ENCODE measurements at regions not wholly inside any gene's neighbourhood (a gene's known extent, or its start where the extent isn't known, plus 50 kb on each side); places are given as distances from the start of the nearest gene placed in this dataset.

DNA sequence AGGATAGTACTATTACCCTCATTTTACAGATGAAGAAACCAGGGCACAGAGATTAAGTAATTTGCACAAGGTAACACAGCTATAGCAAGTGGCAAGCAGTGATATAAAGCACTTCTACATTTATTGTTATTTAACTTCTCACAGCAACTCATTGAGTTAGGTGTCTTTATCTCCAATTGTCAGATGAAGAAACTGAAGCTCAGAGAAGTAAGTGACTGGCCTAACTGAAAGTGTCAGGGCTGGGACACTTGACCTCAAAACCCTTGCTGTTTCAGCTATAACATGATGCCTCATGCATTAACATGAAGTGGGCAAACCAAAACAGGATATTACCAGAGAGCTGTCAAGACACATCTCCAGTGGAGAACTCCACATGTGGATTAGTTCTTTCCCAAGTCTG lies 65.8 kb upstream of the LEKR1 start:
- DNase-seq = peak; percentile 40

DNA sequence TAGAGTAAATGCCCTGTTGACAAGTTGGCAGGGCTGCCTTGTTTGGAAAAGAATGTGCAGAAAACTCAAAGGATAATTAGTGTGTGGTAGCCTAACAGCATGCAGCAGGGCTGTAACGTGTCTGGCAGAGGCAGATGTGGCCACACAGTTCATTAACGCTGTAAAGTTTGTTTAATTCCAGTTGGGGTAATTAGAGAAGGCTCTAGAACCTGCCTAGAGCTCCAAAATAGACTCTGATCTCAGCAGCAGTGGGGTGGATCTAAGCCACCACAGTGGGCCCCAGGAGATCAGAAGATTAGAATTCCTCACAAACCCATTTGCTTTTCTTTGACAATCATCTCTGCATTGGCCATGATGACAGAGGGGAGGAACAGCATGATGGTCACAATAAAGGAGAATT lies 65.1 kb upstream of the LEKR1 start:
- DNase-seq = no peak

DNA sequence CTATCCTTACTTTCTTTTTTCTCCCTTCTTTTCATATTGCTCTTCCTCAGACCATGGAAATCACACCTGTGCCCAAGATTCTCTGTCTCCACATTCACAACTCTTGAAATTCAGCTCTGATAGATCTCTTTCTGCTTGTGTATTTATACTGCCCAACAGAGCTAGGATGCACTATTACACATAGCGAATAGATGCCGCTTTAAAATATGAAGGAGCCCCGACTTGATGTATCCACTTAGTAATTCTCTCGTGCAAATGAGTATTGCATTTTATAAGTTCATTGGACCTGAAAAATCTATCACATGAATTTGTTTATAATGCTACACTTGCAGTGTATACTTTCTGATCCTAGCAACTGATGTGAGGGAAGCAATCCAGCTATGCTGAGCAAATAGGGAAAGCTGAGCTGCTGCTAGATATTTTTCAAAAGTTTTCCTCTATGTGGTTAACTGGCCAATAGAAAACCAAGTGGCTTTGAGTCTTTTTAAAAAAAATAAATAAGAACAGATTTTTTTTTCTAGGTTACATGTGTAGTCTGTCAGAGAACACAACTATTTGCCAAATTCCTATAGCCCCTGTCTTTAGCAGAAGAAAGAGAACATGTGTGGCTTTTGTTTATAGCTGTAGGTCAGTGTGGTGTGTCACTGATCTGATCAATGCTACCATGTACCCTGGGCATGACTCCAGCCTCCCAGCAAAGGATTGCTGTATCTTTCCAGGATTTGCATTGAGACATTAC lies 64.3 kb upstream of the LEKR1 start:
- DNase-seq = no peak

DNA sequence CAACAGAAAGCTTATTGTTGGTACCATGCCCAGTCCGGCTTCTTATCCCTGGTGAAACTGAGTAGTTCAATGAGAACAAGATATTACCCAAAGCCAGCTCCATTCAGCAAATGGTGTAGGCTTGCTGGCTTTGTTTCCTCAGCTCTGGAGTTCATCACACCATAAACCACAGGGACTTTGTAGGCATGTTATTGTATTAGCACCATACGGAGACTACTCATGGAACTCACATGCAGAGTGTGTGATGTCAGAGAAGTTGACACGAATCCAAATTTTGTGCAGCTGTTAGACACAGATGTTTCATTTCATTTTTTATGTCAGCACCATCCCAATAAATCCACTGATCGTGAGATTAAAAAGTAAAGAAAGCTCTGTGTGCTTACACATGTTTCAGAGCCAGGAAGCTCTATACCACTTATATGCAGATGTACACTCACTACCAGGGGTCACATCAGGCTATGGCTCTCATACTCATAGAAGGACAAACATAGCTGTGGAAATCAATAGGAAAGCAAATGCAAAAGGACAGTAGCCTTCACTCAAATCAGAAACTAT lies 63.4 kb upstream of the LEKR1 start:
- no peak for DNase-seq

DNA sequence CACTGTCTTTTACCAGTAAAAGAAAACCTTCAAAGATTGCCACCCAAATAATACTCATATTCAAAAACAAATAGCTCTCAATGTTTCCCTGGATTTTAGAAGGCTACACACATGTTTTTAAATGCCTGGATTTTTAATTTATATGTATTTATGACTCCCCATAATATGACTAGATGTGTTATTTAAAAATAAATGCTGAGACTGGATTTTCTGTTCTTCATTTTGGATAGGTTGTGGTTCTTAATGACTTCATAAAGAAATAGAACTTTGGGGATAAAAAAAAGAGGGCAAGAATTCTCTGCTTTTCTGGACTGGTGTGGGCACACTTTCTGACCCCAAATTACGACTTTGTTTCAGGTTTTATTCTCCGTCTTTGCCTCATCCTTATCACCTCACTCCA lies 62.8 kb upstream of the LEKR1 start:
- DNase-seq = no peak

DNA sequence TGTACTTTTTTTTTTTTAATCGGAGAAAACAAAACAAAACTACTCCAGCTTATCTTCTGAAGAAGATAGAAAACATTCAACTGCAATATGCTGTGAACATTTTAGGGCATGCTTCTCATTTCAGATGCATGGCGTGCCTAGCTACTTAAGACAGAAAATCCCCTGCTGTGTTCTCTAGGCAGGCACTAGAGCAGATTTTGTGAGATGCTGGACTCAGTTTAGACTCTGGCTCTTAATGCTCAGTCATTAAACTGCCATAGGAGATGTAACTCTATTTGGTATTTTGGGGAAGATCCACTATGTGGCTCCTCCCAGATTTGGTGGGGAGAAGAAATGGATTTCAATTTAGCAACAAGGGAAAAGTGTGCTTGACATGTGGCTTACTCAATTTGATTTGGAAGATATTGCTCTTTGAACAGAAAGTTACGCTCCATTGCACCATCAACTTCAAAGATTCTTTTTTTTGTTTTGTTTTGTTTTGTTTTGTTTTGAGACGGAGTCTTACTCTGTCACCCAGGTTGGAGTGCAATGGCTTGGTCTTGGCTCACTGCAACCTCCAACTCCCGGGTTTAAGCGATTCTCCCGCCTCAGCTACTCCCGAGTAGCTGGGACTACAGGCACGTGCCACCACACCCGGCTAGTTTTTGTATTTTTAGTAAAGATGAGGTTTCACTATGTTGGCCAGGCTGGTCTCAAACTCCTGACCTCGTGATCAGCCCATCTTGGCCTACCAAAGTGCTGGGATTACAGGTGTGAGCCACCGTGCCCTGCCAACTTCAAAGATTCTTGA lies 62.0 kb upstream of the LEKR1 start:
- DNase-seq = no peak

DNA sequence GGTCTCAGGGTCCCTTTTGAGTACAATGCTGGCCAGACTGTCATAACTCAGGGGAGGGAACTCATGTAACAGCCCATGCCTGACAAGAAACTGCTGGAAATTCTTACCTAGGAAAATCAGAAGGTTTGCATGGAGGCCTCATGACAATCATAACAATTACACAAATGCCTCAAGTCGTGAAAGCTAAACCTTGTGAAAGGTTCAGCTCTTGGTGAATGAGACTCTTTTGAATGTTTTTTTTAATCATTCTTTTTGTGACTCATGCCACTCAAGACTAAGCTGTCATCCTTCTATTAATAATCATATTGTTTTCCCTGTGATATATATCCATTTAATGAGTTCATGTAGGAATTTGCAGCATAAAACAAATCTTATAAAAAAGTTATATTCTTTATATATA lies 61.4 kb upstream of the LEKR1 start:
- DNase-seq = no peak

DNA sequence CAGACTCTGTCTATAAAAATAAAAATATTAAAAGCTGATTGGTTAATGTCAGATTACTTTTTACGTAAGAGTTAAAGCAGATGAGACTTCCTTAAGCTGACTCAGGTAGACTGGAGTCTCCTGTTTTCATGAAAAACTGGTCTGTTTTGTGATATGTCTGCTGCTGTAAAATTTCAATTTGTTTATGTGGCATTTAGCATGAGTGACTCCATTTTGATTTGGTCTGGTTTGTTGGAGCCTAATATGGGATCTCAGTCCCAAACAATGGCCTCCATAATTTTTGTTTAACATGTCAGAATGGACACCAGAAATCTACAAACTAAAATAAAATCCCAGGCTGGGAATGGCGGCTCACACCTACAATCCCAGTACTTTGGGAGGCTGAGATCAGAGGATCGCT lies 57.8 kb upstream of the LEKR1 start:
- no peak for DNase-seq

DNA sequence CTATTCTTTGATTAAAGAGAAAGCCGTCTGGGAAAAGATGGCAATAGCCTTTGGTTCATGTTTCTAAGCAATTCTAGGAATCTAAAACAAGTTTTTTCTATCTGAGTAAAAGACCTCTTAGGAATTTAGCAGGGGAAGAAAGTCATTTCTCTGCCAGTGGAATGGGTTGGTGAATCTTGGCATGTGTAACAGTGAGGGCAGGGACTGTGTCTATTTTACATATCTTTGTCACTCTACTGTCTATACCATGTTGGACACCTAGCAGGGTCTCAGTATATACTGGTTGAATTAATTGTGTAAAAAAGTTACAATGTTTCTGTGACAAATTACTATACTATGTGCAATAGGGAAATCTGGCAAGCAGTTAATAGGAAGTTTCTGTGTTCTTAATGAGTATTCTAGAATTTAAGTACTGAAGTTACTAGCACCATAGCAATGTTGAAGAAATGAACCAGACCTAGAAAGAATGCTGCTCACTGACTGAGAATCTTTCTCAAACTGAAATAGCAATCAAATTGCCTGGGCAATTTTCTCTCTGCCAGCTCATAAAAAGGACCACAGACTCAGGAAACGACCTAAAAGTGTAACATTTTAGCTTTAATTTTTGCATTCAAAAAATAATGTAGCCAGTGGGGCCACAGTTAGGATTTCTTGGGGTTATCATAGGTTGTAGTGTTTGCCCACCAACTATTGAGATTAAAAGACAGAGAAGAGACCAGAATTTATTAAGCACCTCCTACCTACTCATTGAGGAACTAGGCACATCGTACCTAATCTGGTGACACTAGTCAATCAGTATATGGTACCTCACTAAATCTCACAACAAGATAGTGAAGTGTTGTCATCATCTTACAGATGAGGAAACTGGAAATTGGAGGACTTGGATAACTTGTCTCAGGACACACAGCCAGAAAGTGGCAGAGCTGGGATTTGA lies 56.2 kb upstream of the LEKR1 start:
- DNase-seq = no peak

DNA sequence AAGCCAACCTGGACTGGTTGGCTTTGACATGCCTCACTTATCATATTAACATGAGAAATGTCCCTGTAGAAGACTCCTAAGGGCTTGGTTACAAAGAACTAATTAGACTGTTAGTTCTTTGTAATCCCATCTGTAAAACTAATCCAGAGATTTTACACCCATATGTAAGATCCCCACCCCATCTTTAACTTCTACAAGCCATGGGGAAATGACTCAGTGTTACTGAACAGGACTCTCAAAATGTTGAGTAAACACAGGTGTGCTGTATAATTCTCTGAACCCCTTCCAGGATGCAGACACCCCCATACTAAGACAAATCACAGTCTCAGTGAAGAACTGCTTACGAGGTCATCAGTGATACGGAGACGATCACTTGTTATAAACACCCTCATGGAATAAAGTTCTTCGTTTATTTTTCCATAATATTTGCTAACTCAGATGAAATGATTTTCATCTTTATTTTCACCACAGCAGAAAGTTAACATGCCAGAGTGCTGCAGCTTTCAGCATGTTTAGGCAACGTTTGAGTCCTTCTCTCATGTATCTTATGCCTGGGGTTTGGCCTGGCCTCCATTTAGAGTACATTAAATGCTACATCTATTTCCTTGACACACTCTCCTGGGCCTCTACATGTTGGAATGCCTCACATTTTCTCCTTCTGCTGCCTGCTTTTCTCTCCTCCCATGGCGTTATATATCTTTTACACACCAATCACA lies 55.3 kb upstream of the LEKR1 start:
- DNase-seq = no peak

DNA sequence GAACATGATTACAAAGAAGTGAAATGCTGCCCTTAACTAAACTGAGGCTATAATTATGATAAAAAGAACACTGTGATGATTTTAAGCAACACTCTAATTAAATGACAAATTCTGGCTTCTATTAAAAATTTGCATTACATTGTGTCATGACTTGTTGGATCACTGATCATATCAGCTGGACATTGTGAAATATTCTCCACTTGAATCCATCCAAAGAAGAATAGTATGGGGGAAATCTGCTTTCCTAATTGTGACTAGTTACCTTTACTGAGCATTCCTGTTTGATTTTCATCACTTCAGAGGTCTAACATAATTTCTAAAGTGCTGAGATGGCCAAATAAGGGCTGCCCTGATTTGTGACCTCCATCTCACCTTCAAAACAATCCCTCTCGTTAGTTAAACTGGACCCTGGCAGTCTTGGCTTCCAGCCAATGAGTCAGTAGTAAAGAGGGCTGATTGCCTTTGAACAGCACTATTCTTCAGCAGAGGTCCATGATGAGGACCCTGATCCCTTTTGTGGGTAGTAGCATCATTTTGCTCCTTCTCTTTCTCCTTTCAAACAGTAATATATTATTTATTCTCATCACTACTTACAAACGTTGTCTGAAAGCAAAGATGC lies 53.5 kb upstream of the LEKR1 start:
- no peak for DNase-seq

DNA sequence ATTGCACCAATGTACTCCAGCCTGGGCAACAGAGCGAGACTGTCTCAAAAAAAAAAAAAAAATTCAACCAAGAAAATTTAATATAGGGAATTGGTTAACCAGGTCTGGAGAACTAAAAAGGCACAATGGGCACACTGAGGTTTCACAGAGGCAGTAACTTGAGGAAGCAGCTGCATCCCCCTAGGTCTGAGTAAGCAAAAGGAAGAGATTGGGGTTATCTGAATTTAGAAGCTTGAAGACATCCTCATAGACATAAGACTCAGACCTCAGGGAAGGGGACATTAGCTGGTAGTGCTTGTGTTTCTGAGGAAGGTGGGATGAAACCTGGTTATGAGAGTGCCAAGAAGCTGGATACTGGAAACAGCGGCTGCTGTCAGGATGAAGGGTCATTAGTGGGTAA lies 50.1 kb upstream of the LEKR1 start:
- no peak for DNase-seq

Data from retina (tissue), 1 donor.